HG02981 (cell line): ENCODE measurements at regions not wholly inside any gene's neighbourhood (a gene's known extent, or its start where the extent isn't known, plus 50 kb on each side); places are given as distances from the start of the nearest gene placed in this dataset.

Source experiments
- ATAC-seq: cut with Tn5 transposase; IDR thresholded peaks from one replicate; pipeline ENCODE4 v1.9.1; 2021; ENCODE audit warnings: mild to moderate bottlenecking, moderate library complexity; ENCODE audit not compliant: unreplicated experiment

- ATAC-seq, result no peak
Observed at GRCh38 chr21:43277481-43278351, 108.9 kb downstream of the CRYAA start.

DNA sequence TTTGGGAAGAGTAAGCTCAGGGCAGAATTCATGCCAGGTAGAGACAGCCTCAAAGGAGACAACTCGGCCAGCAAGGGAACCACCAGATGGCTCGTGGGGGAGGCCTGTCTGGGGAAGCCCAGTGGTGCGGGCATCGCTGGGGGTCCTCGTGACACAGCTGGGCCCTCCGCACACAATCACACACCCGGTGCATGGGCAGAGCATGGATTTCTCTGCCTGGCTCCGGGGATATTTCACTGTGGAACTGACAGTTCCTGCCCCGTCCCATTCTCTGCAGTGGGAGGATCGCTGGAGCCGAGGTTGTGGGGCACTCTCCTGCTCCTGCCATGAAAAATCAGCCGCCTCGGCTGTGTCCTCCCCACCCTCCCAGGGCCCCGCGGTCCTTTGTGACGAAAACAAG lies 108.0 kb downstream of the CRYAA start:
- no peak for ATAC-seq

GRCh38 chr21:43275421-43276211 lies 106.8 kb downstream of the CRYAA start:
- no peak for ATAC-seq

DNA sequence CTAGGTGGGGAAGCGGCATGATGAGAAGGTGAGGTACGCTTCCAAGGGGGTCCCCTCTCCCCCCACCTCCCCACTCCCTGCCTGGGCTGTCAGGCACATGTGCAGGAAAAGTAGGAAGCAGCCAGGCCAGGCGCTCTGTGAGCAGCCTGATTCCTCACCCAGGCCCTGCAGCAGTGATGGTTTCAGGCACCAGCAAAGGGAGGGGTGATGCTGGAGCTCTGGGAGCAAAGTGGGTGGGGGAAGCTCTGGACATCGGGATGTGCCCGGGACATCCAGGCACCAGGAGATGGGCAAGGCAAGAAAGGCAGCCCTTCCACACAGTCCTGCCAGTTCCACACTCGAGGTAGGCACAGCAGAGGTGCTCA lies 106.1 kb downstream of the CRYAA start:
- no peak for ATAC-seq

- no peak for ATAC-seq
Observed at GRCh38 chr21:43274022-43274945, 105.5 kb downstream of the CRYAA start.

- ATAC-seq, result no peak
Observed at GRCh38 chr21:43273708-43274021, 104.9 kb downstream of the CRYAA start.

DNA sequence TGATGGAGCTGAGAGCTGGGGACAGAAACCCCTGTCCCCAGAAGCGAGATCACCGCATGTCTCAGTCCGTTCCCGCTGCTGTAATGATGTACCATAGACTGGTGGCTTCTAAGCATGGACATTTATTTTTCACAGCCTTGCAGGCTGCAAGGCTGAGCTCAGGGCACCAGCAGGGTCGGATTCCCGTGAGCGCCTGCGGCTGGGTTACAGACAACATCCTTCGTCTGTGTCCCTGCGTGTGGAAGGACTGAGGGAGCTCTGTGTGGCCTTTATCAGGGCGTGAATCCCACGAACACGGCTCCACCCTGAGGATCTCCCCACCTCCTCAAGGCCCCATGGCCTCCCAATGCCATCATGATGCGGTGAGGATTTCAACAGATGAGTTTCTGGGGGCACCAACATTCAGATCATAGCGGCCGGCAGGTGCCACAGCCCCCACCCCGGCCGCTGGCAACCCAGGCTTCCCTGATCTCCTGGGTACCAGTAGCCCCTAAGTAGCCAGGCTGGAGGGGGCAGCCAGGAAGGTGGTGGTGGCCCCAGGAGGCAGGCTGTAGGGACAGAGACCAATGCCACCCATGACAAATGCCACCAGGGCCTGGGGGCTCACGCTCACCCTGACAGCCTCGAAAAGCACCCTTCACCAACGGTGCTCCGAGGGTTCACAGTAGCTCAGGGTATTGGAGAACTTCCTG lies 104.4 kb downstream of the CRYAA start:
- ATAC-seq, result no peak

DNA sequence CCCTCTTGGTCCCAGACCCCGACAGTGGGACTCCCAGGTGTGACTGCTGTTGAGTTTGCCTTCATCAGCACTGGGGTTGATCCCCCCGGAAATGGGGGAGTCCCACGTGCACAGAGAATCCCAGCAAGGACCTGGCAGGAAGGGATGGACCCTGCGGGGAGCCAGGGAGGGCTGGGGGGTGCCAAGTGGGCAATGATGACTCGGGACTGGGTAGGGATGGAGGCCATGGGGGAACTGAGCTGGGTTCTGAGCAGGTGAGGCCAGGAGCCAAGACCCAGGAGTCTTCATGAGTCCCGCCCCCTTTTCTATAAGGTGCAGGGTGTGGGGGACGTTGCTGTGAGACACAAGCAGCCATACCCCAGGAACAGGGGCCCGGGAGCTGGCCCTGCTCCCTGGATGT lies 103.8 kb downstream of the CRYAA start:
- no peak for ATAC-seq

DNA sequence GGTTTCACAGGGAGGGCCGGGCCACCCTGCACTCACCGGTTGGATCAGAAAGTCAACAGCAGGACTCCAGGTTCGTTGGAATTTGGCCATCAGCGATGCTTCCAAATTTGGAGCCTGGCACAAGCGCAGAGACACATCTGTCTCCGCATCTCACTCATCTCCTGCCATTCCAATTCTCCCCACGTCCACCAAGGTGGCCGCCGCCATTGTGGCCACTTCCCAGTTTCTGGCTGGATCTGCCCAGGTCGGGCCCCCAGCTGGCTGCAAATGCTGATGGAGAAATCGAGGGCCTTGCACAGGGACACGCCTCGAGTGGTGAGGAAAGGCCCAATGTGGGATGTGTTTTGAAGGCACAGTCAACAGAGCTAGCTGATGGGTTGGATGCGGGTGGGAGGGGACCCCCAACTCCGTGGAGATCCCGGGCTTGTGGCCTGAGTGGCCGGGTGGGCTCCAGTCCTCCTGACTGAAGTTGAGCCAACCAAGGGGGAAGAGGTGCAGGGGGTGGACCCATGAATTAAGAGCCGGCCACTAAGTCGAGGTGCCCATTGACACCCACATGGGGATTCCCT lies 102.7 kb downstream of the CRYAA start:
- ATAC-seq, result no peak

- no peak for ATAC-seq
Observed at GRCh38 chr21:43270800-43271301, 102.0 kb downstream of the CRYAA start.

GRCh38 chr21:43269957-43270705 lies 101.3 kb downstream of the CRYAA start:
- no peak for ATAC-seq

- no peak for ATAC-seq
Observed at GRCh38 chr21:43269440-43269839, 100.6 kb downstream of the CRYAA start.

- ATAC-seq, result no peak
Observed at GRCh38 chr21:43268804-43269186, 100.0 kb downstream of the CRYAA start.

- ATAC-seq, result no peak
Observed at GRCh38 chr21:43268086-43268803, 99.4 kb downstream of the CRYAA start.

DNA sequence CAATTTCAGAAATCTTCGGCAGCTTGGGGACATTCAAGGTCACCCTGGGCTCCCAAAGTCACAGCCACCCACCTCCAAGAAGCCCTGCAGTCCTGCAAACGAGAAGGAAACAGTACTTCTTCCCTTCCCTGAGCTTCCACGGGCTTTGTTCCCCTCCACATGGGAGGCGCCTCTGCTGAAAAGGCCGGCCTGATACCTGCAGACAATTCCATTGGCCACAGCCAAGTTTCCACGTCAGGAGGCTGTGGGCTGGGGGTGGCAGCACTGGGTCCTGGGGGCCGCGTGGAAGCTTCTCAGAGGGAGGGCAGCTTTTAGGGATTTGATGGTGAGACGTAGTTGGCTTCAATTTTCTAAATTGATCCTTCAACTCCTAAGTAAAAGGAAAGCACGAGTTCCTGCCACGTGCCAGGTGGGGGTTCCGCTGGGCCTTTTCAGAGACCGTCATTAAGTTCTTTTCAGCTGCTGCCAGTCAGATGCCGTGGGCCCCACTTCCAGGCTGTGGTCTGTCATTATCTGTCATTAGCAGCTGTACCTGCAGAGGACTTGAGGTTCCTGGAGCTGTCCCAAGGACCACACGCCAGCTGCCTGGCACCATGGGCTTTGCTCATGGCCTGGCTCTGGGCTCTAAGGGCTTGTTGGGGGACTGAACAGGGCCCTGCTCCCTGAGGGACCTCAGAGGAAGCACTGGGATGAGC lies 98.7 kb downstream of the CRYAA start:
- ATAC-seq, result no peak

DNA sequence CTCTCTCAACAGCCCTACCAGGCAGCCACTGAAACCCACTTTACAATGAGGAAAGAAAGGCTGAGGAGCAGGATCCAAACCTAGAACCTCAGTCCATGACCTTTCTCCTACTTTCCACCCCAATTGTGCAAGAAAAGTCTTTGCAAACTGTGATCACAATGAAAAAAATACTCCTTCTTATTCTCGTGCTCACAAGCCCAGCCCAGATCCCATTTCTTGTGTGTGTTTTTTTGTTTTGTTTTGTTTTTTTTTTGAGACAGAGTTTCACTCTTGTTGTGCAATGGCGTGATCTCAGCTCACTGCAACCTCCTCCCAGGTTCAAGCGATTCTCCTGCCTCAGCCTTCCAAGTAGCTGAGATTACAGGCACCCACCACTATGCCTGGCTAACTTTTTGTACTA lies 97.7 kb downstream of the CRYAA start:
- ATAC-seq, result no peak

- ATAC-seq, result no peak
Observed at GRCh38 chr21:43262427-43262826, 93.6 kb downstream of the CRYAA start.
